Smooth muscle cell (in vitro differentiated cells): ENCODE measurements at regions not wholly inside any gene's neighbourhood (a gene's known extent, or its start where the extent isn't known, plus 50 kb on each side); places are given as distances from the start of the nearest gene placed in this dataset.

Source experiments
- DNase-seq: peaks from one replicate; lab custom pipeline; 2025; ENCODE audit not compliant: unreplicated experiment; lab: John Stamatoyannopoulos, UW
- H2AFZ ChIP-seq: fragments of 200-600 bp; sonication (generic); 2 replicates; pipeline ENCODE4 v1.6.0; 2016; ENCODE audit warnings: antibody characterized with exemption, low read depth, mild to moderate bottlenecking
- H3F3A ChIP-seq: fragments of 200-600 bp; sonication (generic); 2 replicates; pipeline ENCODE4 v1.6.0; 2017; ENCODE audit warnings: antibody characterized with exemption, low read depth
- H3K27ac ChIP-seq: fragments of 200-600 bp; sonication (generic); 2 replicates; pipeline ENCODE4 v1.5.1; 2016; ENCODE audit warnings: low read depth, mild to moderate bottlenecking
- H3K27me3 ChIP-seq: fragments of 200-600 bp; sonication (generic); 2 replicates; pipeline ENCODE4 v1.6.1; 2016; ENCODE audit warnings: low read depth, mild to moderate bottlenecking
- H3K36me3 ChIP-seq: fragments of 200-600 bp; sonication (generic); 2 replicates; pipeline ENCODE4 v1.5.1; 2016; ENCODE audit warnings: low read depth
- H3K4me1 ChIP-seq: fragments of 200-600 bp; sonication (generic); 2 replicates; pipeline ENCODE4 v1.5.1; 2016; ENCODE audit warnings: low read depth
- H3K4me2 ChIP-seq: fragments of 200-600 bp; sonication (generic); 2 replicates; pipeline ENCODE4 v1.6.0; 2016; ENCODE audit warnings: mild to moderate bottlenecking
- H3K4me3 ChIP-seq: fragments of 200-600 bp; sonication (generic); 2 replicates; pipeline ENCODE4 v1.5.1; 2016; ENCODE audit warnings: mild to moderate bottlenecking
- H3K79me2 ChIP-seq: fragments of 200-600 bp; sonication (generic); 2 replicates; pipeline ENCODE4 v1.6.0; 2016; ENCODE audit warnings: low read depth, mild to moderate bottlenecking
- H3K9ac ChIP-seq: fragments of 200-600 bp; sonication (generic); 2 replicates; pipeline ENCODE4 v1.6.0; 2016; ENCODE audit warnings: low read depth
- H3K9me3 ChIP-seq: fragments of 200-600 bp; sonication (generic); replicated peaks from 2 replicates; pipeline ENCODE4 v1.5.1; 2016; ENCODE audit warnings: low read depth
- H4K20me1 ChIP-seq: fragments of 200-600 bp; sonication (generic); 2 replicates; pipeline ENCODE4 v1.6.0; 2016; ENCODE audit warnings: low read depth
- CTCF ChIP-seq: fragments of 200-600 bp; sonication (generic); IDR thresholded peaks from 2 replicates; pipeline ENCODE4 v1.5.1; 2017; ENCODE audit warnings: borderline replicate concordance, mild to moderate bottlenecking, antibody characterized with exemption; ENCODE audit not compliant: insufficient read depth, poor library complexity, severe bottlenecking
- WGBS: methylation state at CpG from one replicate; pipeline ENCODE4 v1.1.7; 2016; ENCODE audit warnings: low lambda C conversion rate; 5-methylcytosine and 5-hydroxymethylcytosine counted together

- 81% methylated on average over 11 of the region's 11 CpGs for WGBS
These were observed 208.6 kb upstream of the RNF32 start for GRCh38 chr7:156432018-156432417.

GRCh38 chr7:156430109-156430508, 210.5 kb upstream of the RNF32 start:
- H3K27ac ChIP-seq, result no peak overlapping the region
- no peaks in the 10 kb centered on the region for H3K27me3 ChIP-seq
- no peaks in the 10 kb centered on the region for H3F3A ChIP-seq
- no peaks in the 10 kb centered on the region for H4K20me1 ChIP-seq
- no peak for TF ChIP-seq CTCF
- no peaks in the 10 kb centered on the region for H3K9me3 ChIP-seq
- no peak overlapping the region for H3K4me3 ChIP-seq
- no peaks in the 10 kb centered on the region for H3K79me2 ChIP-seq
- no peak overlapping the region for H3K9ac ChIP-seq
- no peaks in the 10 kb centered on the region for H3K4me1 ChIP-seq
- 86% methylated on average over 7 of the region's 7 CpGs for WGBS
- no peaks in the 10 kb centered on the region for H3K36me3 ChIP-seq
- no peak overlapping the region for H2AFZ ChIP-seq
- no peak for DNase-seq
- no peak overlapping the region for H3K4me2 ChIP-seq

More at GRCh38 chr7:156432018-156432417, 208.6 kb upstream of the RNF32 start:
- no peak for DNase-seq
- Histone ChIP-seq H3K4me1 (no peaks in the 10 kb centered on the region), H3F3A (no peaks in the 10 kb centered on the region), H4K20me1 (no peaks in the 10 kb centered on the region), H3K9me3 (no peaks in the 10 kb centered on the region), H3K4me2 (no peak overlapping the region), H3K79me2 (no peaks in the 10 kb centered on the region), H2AFZ (no peak overlapping the region), H3K27me3 (no peaks in the 10 kb centered on the region), H3K9ac (no peak overlapping the region), H3K27ac (no peak overlapping the region), H3K36me3 (no peaks in the 10 kb centered on the region), H3K4me3 (no peak overlapping the region)
- no peak for TF ChIP-seq CTCF

- H3K27ac ChIP-seq, result no peak overlapping the region
- WGBS, result 87% methylated on average over 5 of the region's 5 CpGs
- no peaks in the 10 kb centered on the region for H3K4me1 ChIP-seq
- H3K4me3 ChIP-seq, result no peak overlapping the region
- H3K27me3 ChIP-seq, result no peaks in the 10 kb centered on the region
- no peaks in the 10 kb centered on the region for H3F3A ChIP-seq
- DNase-seq, result no peak
- no peak for TF ChIP-seq CTCF
- no peaks in the 10 kb centered on the region for H4K20me1 ChIP-seq
- no peaks in the 10 kb centered on the region for H3K36me3 ChIP-seq
- no peak overlapping the region for H3K9ac ChIP-seq
- H3K79me2 ChIP-seq, result no peaks in the 10 kb centered on the region
- no peak overlapping the region for H2AFZ ChIP-seq
- H3K4me2 ChIP-seq, result no peak overlapping the region
- no peaks in the 10 kb centered on the region for H3K9me3 ChIP-seq
These were observed 211.1 kb upstream of the RNF32 start for GRCh38 chr7:156429514-156429913.

DNA sequence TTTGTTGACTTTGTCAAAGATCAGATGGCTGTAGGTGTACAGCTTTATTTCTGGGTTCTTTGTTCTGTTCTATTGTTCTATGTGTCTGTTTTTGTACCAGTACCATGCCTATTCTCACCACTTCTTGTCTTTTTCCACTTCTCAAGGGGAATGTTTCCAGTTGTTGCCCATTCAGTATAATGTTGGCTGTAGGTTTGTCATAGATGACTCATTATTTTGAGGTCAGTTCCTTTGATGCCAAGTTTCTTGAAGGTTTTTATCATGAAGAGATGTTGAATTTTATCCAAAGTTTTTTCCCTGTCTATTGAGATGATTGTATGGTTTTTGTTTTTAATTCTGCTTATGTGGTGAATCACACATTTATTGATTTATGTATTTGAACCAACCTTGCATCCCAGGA, 216.7 kb upstream of the RNF32 start:
- H3K27me3 ChIP-seq, result no peaks in the 10 kb centered on the region
- no peaks in the 10 kb centered on the region for H3K9me3 ChIP-seq
- H3F3A ChIP-seq, result no peaks in the 10 kb centered on the region
- DNase-seq, result no peak
- no peaks in the 10 kb centered on the region for H3K4me1 ChIP-seq
- H3K36me3 ChIP-seq, result no peaks in the 10 kb centered on the region
- H2AFZ ChIP-seq, result no peak overlapping the region
- H3K27ac ChIP-seq, result no peak overlapping the region
- no peaks in the 10 kb centered on the region for H3K79me2 ChIP-seq
- no peak overlapping the region for H3K9ac ChIP-seq
- no peak for TF ChIP-seq CTCF
- no peaks in the 10 kb centered on the region for H4K20me1 ChIP-seq
- no peak overlapping the region for H3K4me3 ChIP-seq
- H3K4me2 ChIP-seq, result no peak overlapping the region
